ENCODE measurements at regions not wholly inside any gene's neighbourhood (a gene's known extent, or its start where the extent isn't known, plus 50 kb on each side); places are given as distances from the start of the nearest gene placed in this dataset.

GRCh38 chr2:151056870-151057269 lies 204.8 kb downstream of the RBM43 start:
- TF ChIP-seq CTCF (IDR thresholded peaks at IDR 0.05) (no peak), POLR2A (IDR thresholded peaks at IDR 0.05) (no peak)

All from esophagus squamous epithelium (tissue), 4 donors.